GM10266 (cell line): ENCODE measurements at regions not wholly inside any gene's neighbourhood (a gene's known extent, or its start where the extent isn't known, plus 50 kb on each side); places are given as distances from the start of the nearest gene placed in this dataset.

Experiments
- DNase-seq: peaks from one replicate; pipeline ENCODE4 v3.0.0; 2012; ENCODE audit errors: extremely low spot score
- TF ChIP-seq, protein P1 (sequence below): IDR thresholded peaks from 2 replicates; pipeline ENCODE4 v1.5.1; 2012; ENCODE audit warnings: mild to moderate bottlenecking, low read depth; ENCODE audit not compliant: control insufficient read depth, insufficient read depth; ENCODE audit errors: missing control alignments

- TF ChIP-seq, protein P1, sequence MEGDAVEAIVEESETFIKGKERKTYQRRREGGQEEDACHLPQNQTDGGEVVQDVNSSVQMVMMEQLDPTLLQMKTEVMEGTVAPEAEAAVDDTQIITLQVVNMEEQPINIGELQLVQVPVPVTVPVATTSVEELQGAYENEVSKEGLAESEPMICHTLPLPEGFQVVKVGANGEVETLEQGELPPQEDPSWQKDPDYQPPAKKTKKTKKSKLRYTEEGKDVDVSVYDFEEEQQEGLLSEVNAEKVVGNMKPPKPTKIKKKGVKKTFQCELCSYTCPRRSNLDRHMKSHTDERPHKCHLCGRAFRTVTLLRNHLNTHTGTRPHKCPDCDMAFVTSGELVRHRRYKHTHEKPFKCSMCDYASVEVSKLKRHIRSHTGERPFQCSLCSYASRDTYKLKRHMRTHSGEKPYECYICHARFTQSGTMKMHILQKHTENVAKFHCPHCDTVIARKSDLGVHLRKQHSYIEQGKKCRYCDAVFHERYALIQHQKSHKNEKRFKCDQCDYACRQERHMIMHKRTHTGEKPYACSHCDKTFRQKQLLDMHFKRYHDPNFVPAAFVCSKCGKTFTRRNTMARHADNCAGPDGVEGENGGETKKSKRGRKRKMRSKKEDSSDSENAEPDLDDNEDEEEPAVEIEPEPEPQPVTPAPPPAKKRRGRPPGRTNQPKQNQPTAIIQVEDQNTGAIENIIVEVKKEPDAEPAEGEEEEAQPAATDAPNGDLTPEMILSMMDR, result no peak
- DNase-seq, result no peak
Observed at GRCh38 chr9:100662122-100662521, 84.2 kb downstream of the CAVIN4 start.

- TF ChIP-seq, protein P1, result no peak
- DNase-seq, result no peak
Observed at GRCh38 chr9:100667448-100667847, 89.6 kb downstream of the CAVIN4 start.

DNA sequence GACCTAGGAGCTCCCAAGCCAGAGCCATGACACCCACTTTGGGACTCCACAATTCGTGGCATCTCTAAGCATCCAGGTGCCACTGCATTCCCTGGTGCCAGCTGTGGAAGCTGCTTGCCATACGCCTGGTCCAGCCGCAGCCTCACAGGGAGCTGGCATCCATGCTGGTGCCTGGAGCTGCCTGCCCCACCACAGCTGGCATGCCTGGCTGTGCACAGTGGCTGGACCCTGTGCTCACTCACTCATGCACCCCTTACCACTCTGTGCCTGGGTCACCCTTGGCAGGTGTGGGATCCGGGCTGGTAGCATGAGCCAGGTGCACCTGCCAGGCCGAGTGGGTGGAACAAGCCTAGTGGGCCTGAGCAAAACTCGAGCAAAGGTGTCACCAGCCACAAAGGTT, 90.1 kb downstream of the CAVIN4 start:
- TF ChIP-seq, protein P1, result no peak
- DNase-seq, result no peak

DNA sequence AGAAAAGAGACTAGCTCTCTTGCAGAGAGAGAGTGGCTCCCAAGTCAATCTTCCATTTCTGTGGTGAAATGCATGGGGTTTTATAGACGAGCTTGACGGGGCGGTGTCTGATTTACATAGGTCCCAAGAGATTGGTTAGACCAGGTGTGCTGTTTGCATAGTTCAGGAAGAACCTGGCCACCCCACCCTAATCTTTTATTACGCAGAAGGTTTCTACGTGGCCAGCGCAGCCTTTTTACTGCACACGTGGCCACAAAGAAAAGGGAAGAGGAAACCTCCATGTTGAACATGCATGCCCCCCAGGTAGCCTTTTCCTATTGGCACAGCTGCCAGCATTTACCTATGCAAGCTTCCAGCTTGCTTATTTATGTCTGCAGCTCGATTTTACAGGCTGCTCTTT, 92.1 kb downstream of the CAVIN4 start:
- TF ChIP-seq, protein P1, result no peak

GRCh38 chr9:100670719-100671118, 92.8 kb downstream of the CAVIN4 start:
- no peak for DNase-seq
- TF ChIP-seq, protein P1, result no peak

More for the DNA sequence above, 92.1 kb downstream of the CAVIN4 start:
- DNase-seq, result no peak

DNA sequence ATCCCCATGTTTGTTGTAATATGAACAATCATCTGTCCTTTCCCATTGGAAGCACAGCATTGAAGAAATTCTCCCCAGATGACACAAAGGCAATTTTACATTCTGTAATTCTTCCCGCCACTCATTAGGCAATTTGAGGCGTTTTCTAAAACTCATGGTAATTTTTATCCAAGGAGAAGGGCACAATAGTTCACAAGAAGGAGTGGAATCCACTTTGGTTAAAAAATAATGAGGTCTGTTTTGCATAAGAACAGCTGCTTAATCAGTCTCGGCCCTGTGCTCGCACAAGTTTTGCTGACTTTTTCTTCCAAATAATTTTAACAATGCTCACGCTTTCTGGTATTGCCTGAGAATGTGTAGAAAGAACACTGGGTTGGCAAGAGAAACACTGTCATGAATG, 94.0 kb downstream of the CAVIN4 start:
- TF ChIP-seq, protein P1, result no peak
- no peak for DNase-seq

GRCh38 chr9:100673249-100673648, 95.4 kb downstream of the CAVIN4 start:
- DNase-seq, result no peak
- TF ChIP-seq, protein P1, result no peak
